ENCODE measurements at regions not wholly inside any gene's neighbourhood (a gene's known extent, or its start where the extent isn't known, plus 50 kb on each side); places are given as distances from the start of the nearest gene placed in this dataset.

GRCh38 chrX:124223524-124223923 lies 108.9 kb upstream of the TEX13D start:
- ATAC-seq (no peak), DNase-seq (no peak)
- no peaks in the 10 kb centered on the region for H3K36me3 ChIP-seq
- intact Hi-C loops (cut with DNase I), result no loop called here
- H3K27me3 ChIP-seq, result no peaks in the 10 kb centered on the region
- WGBS, 4 donors, result 49 to 63% (median 56%) methylated on average over 7 of the region's 7 CpGs
- TF ChIP-seq, protein P1, sequence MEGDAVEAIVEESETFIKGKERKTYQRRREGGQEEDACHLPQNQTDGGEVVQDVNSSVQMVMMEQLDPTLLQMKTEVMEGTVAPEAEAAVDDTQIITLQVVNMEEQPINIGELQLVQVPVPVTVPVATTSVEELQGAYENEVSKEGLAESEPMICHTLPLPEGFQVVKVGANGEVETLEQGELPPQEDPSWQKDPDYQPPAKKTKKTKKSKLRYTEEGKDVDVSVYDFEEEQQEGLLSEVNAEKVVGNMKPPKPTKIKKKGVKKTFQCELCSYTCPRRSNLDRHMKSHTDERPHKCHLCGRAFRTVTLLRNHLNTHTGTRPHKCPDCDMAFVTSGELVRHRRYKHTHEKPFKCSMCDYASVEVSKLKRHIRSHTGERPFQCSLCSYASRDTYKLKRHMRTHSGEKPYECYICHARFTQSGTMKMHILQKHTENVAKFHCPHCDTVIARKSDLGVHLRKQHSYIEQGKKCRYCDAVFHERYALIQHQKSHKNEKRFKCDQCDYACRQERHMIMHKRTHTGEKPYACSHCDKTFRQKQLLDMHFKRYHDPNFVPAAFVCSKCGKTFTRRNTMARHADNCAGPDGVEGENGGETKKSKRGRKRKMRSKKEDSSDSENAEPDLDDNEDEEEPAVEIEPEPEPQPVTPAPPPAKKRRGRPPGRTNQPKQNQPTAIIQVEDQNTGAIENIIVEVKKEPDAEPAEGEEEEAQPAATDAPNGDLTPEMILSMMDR (IDR thresholded peaks at IDR 0.05), result peak in 2 of 12 donors; percentile 7 to 9
- no peak for TF ChIP-seq POLR2A (IDR thresholded peaks at IDR 0.05)
- H3K9me3 ChIP-seq, result no peaks in the 10 kb centered on the region
- no peak overlapping the region for H3K4me3 ChIP-seq
- H3K27ac ChIP-seq, result no peak overlapping the region
- H3K4me1 ChIP-seq, result peaks cover 0 to 11% (median 0%) of the 10 kb centered on the region in 12 donors

GRCh38 chrX:124224528-124224927 lies 107.9 kb upstream of the TEX13D start:
- DNase-seq (no peak), ATAC-seq (no peak)
- no peaks in the 10 kb centered on the region for H3K36me3 ChIP-seq
- H3K4me1 ChIP-seq, result peaks cover 0 to 1% (median 0%) of the 10 kb centered on the region in 12 donors
- no peaks in the 10 kb centered on the region for H3K9me3 ChIP-seq
- intact Hi-C loops (cut with DNase I), result no loop called here
- no peaks in the 10 kb centered on the region for H3K27me3 ChIP-seq
- 72 to 92% (median 85%) methylated on average over 4 of the region's 4 CpGs for WGBS, 4 donors
- H3K4me3 ChIP-seq, result no peak overlapping the region
- no peak overlapping the region for H3K27ac ChIP-seq
- TF ChIP-seq POLR2A (IDR thresholded peaks at IDR 0.05), result no peak
- TF ChIP-seq, protein P1 (IDR thresholded peaks at IDR 0.05), result no peak

- no peak for TF ChIP-seq POLR2A (IDR thresholded peaks at IDR 0.05)
- TF ChIP-seq, protein P1 (IDR thresholded peaks at IDR 0.05), result no peak
- H3K27ac ChIP-seq, result no peak overlapping the region
- ATAC-seq (peak; percentile 32 to 71 (median 68)), DNase-seq (no peak)
- no peaks in the 10 kb centered on the region for H3K36me3 ChIP-seq
- H3K27me3 ChIP-seq, result no peaks in the 10 kb centered on the region
- no peaks in the 10 kb centered on the region for H3K4me1 ChIP-seq
- intact Hi-C loops (cut with DNase I), result no loop called here
- H3K9me3 ChIP-seq, result no peaks in the 10 kb centered on the region
- H3K4me3 ChIP-seq, result no peak overlapping the region
- 57 to 74% (median 63%) methylated on average over 2 of the region's 2 CpGs for WGBS, 4 donors
Measured at GRCh38 chrX:124226129-124226528, 106.3 kb upstream of the TEX13D start.

- H3K27me3 ChIP-seq, result no peaks in the 10 kb centered on the region
- H3K4me3 ChIP-seq, result no peak overlapping the region
- intact Hi-C loops (cut with DNase I), result no loop called here
- WGBS, 4 donors, result 65 to 87% (median 81%) methylated on average over 4 of the region's 4 CpGs
- H3K4me1 ChIP-seq, result no peaks in the 10 kb centered on the region
- ATAC-seq (no peak), DNase-seq (no peak)
- no peaks in the 10 kb centered on the region for H3K36me3 ChIP-seq
- H3K27ac ChIP-seq, result no peak overlapping the region
- no peaks in the 10 kb centered on the region for H3K9me3 ChIP-seq
- TF ChIP-seq, protein P1 (IDR thresholded peaks at IDR 0.05), result peak in 2 of 12 donors; percentile 6 to 15
- TF ChIP-seq POLR2A (IDR thresholded peaks at IDR 0.05), result no peak
Measured at GRCh38 chrX:124228849-124229248, 103.6 kb upstream of the TEX13D start.

Data from heart left ventricle (tissue), 16 donors.